AG10803 (cell line): ENCODE measurements at regions not wholly inside any gene's neighbourhood (a gene's known extent, or its start where the extent isn't known, plus 50 kb on each side); places are given as distances from the start of the nearest gene placed in this dataset.
"Not testable (repeated sequence)": the region's sequence is repeated elsewhere in the genome, so short reads cannot be mapped to it uniquely, and the experiment has no call there.

Experiments used
- DNase-seq: peaks from one replicate; pipeline ENCODE4 v3.0.0; 2010; ENCODE audit warnings: low read depth
- H3K4me3 ChIP-seq: 2 replicates; pipeline ENCODE4 v1.5.1; 2011; ENCODE audit warnings: mild to moderate bottlenecking, low read length, control low read depth
- TF ChIP-seq, protein P1 (sequence below): conservative IDR thresholded peaks from 2 replicates; pipeline ENCODE4 v1.5.1; 2011; ENCODE audit warnings: mild to moderate bottlenecking, low read length, control low read depth, inconsistent platforms

DNA sequence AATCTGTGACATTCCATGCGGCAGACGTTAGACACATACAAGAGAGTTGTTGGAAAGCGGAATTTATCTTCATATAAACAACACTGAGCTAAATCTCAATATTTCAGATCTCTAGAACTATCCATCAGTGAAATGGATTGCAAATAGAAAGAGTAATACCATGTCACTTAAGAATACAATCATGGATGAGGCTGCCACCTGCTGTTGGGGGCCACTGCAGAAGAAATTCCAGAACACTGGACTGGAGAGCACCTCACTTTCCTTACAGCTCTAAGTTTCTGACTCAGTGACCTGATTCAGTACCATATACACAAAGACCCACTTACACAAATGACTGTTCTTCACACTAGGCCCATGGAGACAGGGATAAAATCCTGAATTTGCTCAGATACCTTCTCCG is 75.1 kb upstream of the TP53BP2 start:
- DNase-seq, H3K4me3 ChIP-seq: not testable (repeated sequence)
- TF ChIP-seq, protein P1, sequence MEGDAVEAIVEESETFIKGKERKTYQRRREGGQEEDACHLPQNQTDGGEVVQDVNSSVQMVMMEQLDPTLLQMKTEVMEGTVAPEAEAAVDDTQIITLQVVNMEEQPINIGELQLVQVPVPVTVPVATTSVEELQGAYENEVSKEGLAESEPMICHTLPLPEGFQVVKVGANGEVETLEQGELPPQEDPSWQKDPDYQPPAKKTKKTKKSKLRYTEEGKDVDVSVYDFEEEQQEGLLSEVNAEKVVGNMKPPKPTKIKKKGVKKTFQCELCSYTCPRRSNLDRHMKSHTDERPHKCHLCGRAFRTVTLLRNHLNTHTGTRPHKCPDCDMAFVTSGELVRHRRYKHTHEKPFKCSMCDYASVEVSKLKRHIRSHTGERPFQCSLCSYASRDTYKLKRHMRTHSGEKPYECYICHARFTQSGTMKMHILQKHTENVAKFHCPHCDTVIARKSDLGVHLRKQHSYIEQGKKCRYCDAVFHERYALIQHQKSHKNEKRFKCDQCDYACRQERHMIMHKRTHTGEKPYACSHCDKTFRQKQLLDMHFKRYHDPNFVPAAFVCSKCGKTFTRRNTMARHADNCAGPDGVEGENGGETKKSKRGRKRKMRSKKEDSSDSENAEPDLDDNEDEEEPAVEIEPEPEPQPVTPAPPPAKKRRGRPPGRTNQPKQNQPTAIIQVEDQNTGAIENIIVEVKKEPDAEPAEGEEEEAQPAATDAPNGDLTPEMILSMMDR: peak; percentile 35

DNA sequence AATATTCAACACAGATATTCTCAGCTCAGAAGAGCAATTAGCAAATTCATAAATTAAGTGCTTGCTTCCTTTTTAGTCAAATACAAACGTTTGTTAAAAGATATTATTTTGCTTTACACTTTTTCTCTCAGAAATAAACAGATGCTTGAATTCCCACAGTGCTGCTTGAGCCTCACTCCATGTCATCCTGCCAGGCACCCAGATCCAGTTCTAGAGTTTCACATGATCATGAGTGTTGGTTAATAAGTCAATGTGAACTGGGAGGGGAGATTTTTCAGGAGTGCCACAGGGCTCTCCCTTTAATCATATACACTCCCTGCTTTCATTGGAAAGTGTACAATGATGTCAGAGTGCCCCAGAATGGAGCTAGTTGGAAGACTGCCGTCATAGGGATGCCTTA is 69.7 kb upstream of the TP53BP2 start:
- DNase-seq, H3K4me3 ChIP-seq: not testable (repeated sequence)

DNA sequence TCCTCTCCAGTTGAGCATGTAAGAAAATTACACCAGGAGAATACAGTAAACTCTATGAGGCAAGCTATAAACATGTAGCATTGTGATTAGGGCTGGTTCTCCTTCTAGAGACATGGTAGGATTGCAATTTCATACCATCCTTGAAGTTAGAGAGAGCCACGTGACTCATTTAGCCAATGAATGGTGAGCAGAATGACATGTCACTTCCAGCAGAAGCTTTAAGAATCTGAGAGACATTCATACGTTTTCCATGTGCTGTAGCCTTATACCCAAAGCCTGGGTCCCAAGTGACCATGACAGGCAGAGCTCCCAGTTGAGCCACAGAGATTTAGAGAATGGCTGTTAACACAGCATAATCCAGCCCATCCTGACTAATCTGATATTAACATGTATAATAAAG is 68.0 kb upstream of the TP53BP2 start:
- DNase-seq, H3K4me3 ChIP-seq: not testable (repeated sequence)

DNA sequence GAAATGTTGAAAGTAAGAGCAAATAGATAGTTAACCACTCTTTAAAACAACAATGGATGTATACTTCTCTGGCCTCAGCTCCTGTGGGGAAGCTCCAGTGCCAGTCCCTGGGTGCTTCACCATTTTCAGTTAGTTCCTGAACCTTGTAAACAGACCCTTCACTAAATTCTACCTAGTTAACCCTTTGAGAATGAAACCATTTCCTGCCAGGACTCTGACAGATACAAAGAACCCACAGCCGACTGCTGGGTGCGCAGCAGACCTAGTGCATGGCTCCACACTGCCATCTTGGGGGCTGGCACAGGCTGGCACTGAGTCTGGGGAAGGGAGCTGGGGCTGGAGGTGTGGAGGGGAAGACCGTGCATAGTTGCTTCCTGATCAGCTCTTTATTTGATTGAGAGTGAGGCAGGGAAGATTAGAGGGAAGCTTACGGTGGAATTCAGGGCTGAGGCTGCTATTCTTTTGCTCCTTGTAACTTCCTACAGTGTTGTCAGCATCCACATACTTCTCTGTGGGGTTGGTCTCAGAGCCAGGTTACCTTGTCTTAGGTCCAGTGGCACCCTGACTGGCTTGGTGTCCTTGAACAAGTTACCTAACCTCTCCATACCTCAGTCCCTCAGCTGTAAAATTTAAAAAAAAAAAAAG is 62.3 kb upstream of the TP53BP2 start:
- H3K4me3 ChIP-seq, DNase-seq: not testable (repeated sequence)
- TF ChIP-seq, protein P1: 0 out of 2 replicates have a peak, but pooled peaks have one; percentile 9

DNA sequence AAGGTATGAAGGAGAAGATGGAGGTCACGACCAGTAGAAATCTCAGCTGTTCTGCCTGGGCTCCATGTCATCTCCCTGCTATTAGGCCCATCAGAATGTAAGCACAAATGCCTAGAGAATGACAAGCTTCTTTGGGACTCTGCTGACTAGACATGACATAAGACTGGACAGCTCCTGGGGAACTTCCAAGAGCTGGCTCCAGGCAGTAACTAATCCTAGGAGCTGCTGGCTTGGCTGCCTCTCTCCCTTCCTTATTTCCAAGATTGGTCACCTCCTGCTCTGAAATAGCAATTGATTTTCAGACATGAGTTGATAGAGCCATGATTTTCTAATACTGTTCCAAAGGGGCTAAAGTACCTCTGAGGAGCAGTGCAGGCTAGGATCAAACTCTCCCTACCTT is 57.5 kb upstream of the TP53BP2 start:
- not testable (repeated sequence) for H3K4me3 ChIP-seq, DNase-seq

DNA sequence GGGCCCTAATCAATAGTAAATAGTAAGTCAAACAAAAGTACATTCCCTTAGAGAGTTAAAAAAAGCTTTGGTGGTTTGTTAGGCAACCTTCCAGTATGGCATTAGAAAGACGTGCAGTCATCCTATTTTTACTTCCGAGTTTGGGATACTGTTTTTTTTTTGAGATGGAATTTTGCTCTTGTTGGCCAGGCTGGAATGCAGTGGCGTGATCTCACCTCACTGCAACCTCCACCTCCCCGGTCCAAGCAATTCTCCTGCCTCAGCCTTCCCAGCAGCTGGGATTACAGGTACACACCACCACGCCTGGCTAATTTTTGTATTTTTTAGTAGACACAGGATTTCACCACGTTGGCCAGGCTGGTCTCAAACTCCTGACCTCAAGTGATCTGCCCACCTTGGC is 54.0 kb upstream of the TP53BP2 start:
- not testable (repeated sequence) for H3K4me3 ChIP-seq
- peak; percentile 50 for DNase-seq

DNA sequence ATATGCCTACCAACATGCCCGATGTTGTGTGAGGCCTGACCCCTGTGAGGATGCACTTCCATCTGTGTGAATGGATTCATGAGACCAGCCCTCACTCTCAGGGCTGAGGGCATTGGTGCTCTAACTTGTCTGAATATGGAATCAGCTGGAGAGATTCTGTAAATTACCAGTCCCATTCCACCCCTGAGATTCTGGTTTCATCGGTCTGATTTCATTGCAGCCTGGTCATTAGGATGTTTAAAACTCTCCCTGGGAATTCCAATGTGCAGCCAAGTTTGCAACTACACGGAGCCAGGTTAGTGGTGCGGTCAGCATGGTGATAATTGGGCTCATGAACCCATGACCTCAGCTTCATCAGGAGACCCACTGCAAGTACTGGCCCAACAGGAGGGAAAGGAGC is 51.4 kb upstream of the TP53BP2 start:
- DNase-seq, H3K4me3 ChIP-seq: not testable (repeated sequence)

DNA sequence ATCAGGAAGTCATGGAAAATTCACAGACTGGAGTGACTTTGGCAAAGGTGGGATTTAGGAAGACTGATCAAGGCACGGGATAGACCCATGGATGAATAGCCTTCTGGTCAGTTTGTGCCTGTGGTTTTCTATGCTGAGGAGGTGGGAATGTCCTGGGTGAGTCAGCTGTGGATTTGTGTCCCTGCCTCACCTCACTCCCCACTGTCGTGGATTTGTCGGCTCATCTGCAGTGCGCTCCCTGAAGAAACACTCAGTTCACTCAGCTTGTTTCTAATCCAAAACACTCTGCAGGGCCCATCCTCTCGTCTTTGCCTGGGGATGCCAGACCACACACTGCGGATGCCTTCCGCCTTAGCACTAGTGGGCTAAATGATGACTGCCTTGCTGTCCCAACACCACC is 50.2 kb upstream of the TP53BP2 start:
- DNase-seq, H3K4me3 ChIP-seq: not testable (repeated sequence)
